Glutamatergic neuron (in vitro differentiated cells): ENCODE measurements at regions not wholly inside any gene's neighbourhood (a gene's known extent, or its start where the extent isn't known, plus 50 kb on each side); places are given as distances from the start of the nearest gene placed in this dataset.
"Not testable (repeated sequence)": the region's sequence is repeated elsewhere in the genome, so short reads cannot be mapped to it uniquely, and the experiment has no call there.

Experiments used
- DNase-seq: peaks from one replicate; pipeline ENCODE4 v3.0.0; 2022
- H3K27ac Mint-ChIP-seq: one replicate; pipeline ENCODE4 v1.8.0; 2020; ENCODE audit warnings: mild to moderate bottlenecking, mixed read lengths, inconsistent platforms; ENCODE audit not compliant: unreplicated experiment
- H3K27me3 Mint-ChIP-seq: one replicate; pipeline ENCODE4 v1.8.0; 2020; ENCODE audit warnings: mild to moderate bottlenecking, moderate library complexity, mixed read lengths, inconsistent platforms; ENCODE audit not compliant: unreplicated experiment
- H3K36me3 Mint-ChIP-seq: one replicate; pipeline ENCODE4 v1.8.0; 2020; ENCODE audit warnings: mild to moderate bottlenecking, mixed read lengths, inconsistent platforms; ENCODE audit not compliant: unreplicated experiment
- H3K4me1 Mint-ChIP-seq: one replicate; pipeline ENCODE4 v1.8.0; 2020; ENCODE audit warnings: mild to moderate bottlenecking, low read depth, mixed read lengths, inconsistent platforms; ENCODE audit not compliant: unreplicated experiment
- H3K4me3 Mint-ChIP-seq: one replicate; pipeline ENCODE4 v1.8.0; 2020; ENCODE audit warnings: mild to moderate bottlenecking, mixed read lengths, inconsistent platforms; ENCODE audit not compliant: unreplicated experiment
- H3K9me3 Mint-ChIP-seq: one replicate; pipeline ENCODE4 v1.8.0; 2020; ENCODE audit warnings: mild to moderate bottlenecking, moderate library complexity, mixed read lengths, inconsistent platforms; ENCODE audit not compliant: unreplicated experiment
- TF ChIP-seq, protein P1 (sequence below): fragments of 200-600 bp; sonication (generic); IDR thresholded peaks from one replicate; pipeline ENCODE4 v1.5.0; 2021; ENCODE audit not compliant: partially characterized antibody, unreplicated experiment

- H3K27me3 Mint-ChIP-seq, result no peaks in the 10 kb centered on the region
- no peak for DNase-seq
- H3K27ac Mint-ChIP-seq, result no peak overlapping the region
- no peak overlapping the region for H3K4me3 Mint-ChIP-seq
- peaks cover 7% of the 10 kb centered on the region for H3K36me3 Mint-ChIP-seq
- H3K9me3 Mint-ChIP-seq, result no peaks in the 10 kb centered on the region
- H3K4me1 Mint-ChIP-seq, result no peaks in the 10 kb centered on the region
- TF ChIP-seq, protein P1, sequence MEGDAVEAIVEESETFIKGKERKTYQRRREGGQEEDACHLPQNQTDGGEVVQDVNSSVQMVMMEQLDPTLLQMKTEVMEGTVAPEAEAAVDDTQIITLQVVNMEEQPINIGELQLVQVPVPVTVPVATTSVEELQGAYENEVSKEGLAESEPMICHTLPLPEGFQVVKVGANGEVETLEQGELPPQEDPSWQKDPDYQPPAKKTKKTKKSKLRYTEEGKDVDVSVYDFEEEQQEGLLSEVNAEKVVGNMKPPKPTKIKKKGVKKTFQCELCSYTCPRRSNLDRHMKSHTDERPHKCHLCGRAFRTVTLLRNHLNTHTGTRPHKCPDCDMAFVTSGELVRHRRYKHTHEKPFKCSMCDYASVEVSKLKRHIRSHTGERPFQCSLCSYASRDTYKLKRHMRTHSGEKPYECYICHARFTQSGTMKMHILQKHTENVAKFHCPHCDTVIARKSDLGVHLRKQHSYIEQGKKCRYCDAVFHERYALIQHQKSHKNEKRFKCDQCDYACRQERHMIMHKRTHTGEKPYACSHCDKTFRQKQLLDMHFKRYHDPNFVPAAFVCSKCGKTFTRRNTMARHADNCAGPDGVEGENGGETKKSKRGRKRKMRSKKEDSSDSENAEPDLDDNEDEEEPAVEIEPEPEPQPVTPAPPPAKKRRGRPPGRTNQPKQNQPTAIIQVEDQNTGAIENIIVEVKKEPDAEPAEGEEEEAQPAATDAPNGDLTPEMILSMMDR, result no peak
Measured at GRCh38 chr5:88034520-88034919, 234.1 kb downstream of the TMEM161B start.

DNA sequence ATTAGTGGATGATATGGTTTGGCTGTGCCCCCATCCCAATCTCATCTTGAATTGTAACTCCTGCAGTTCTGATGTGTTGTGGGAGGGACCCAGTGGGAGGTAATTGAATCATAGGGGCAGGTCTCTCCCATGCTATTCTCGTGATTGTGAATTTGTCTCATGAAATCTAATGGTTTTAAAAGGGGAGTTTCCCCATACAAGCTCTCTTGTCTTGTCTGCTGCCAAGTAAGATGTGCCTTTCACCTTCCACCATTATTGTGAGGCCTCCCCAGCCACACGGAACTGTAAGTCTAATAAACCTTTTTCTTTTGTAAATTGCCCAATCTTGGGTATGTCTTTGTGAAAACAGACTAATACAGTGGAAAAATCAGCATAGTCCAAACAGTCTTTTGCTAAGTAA, 235.5 kb downstream of the TMEM161B start:
- no peaks in the 10 kb centered on the region for H3K4me1 Mint-ChIP-seq
- H3K4me3 Mint-ChIP-seq, result no peak overlapping the region
- H3K36me3 Mint-ChIP-seq, result no peaks in the 10 kb centered on the region
- H3K9me3 Mint-ChIP-seq, result no peaks in the 10 kb centered on the region
- no peak overlapping the region for H3K27ac Mint-ChIP-seq
- TF ChIP-seq, protein P1, result no peak
- H3K27me3 Mint-ChIP-seq, result no peaks in the 10 kb centered on the region
- DNase-seq, result no peak

- Mint-ChIP-seq H3K27ac (no peak overlapping the region), H3K36me3 (no peaks in the 10 kb centered on the region)
Measured at GRCh38 chr5:88029011-88029410, 239.6 kb downstream of the TMEM161B start.

GRCh38 chr5:88021141-88021540, 247.5 kb downstream of the TMEM161B start:
- no peak overlapping the region for H3K4me3 Mint-ChIP-seq
- no peak for DNase-seq
- H3K9me3 Mint-ChIP-seq, result no peaks in the 10 kb centered on the region
- no peak overlapping the region for H3K27ac Mint-ChIP-seq
- TF ChIP-seq, protein P1, result no peak
- H3K36me3 Mint-ChIP-seq, result no peaks in the 10 kb centered on the region
- no peaks in the 10 kb centered on the region for H3K27me3 Mint-ChIP-seq
- no peaks in the 10 kb centered on the region for H3K4me1 Mint-ChIP-seq

More at GRCh38 chr5:88029011-88029410, 239.6 kb downstream of the TMEM161B start:
- no peak overlapping the region for H3K4me3 Mint-ChIP-seq
- TF ChIP-seq, protein P1, result no peak
- no peak for DNase-seq
- no peaks in the 10 kb centered on the region for H3K27me3 Mint-ChIP-seq
- no peaks in the 10 kb centered on the region for H3K4me1 Mint-ChIP-seq
- no peaks in the 10 kb centered on the region for H3K9me3 Mint-ChIP-seq

GRCh38 chr5:88014984-88015383, 253.7 kb downstream of the TMEM161B start:
- H3K27me3 Mint-ChIP-seq, H3K36me3 Mint-ChIP-seq, H3K27ac Mint-ChIP-seq: not testable (repeated sequence)

DNA sequence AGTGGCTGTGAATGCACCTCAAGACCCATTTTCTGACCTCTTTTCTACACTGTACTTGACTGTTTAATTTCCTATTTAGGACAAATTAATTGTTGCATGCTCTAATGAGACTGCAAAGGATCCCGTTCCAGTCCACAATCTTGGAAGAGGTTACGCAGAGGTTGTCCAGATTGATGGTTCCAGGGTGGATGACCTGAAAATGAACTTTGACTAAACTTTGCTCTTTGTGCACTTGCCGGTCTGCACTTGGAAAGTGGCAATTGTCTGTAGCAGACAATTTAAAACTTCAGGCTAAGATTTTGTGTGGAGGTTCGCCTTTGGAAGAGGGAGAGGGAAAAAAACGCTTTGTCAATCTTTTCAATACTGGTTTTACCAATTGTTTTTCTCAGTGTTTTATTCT, 267.8 kb downstream of the TMEM161B start:
- H3K36me3 Mint-ChIP-seq, result no peaks in the 10 kb centered on the region
- no peak overlapping the region for H3K27ac Mint-ChIP-seq
- no peak for DNase-seq
- no peak overlapping the region for H3K4me3 Mint-ChIP-seq
- H3K9me3 Mint-ChIP-seq, result no peaks in the 10 kb centered on the region
- H3K27me3 Mint-ChIP-seq, result peaks cover 1% of the 10 kb centered on the region
- TF ChIP-seq, protein P1, result no peak
- no peaks in the 10 kb centered on the region for H3K4me1 Mint-ChIP-seq

More at GRCh38 chr5:88014984-88015383, 253.7 kb downstream of the TMEM161B start:
- not testable (repeated sequence) for DNase-seq, H3K4me1 Mint-ChIP-seq, H3K9me3 Mint-ChIP-seq, H3K4me3 Mint-ChIP-seq
